ENCODE measurements at regions not wholly inside any gene's neighbourhood (a gene's known extent, or its start where the extent isn't known, plus 50 kb on each side); places are given as distances from the start of the nearest gene placed in this dataset.

GRCh38 chr3:43789028-43789427 is 98.3 kb downstream of the ABHD5 start:
- TF ChIP-seq, protein P1, sequence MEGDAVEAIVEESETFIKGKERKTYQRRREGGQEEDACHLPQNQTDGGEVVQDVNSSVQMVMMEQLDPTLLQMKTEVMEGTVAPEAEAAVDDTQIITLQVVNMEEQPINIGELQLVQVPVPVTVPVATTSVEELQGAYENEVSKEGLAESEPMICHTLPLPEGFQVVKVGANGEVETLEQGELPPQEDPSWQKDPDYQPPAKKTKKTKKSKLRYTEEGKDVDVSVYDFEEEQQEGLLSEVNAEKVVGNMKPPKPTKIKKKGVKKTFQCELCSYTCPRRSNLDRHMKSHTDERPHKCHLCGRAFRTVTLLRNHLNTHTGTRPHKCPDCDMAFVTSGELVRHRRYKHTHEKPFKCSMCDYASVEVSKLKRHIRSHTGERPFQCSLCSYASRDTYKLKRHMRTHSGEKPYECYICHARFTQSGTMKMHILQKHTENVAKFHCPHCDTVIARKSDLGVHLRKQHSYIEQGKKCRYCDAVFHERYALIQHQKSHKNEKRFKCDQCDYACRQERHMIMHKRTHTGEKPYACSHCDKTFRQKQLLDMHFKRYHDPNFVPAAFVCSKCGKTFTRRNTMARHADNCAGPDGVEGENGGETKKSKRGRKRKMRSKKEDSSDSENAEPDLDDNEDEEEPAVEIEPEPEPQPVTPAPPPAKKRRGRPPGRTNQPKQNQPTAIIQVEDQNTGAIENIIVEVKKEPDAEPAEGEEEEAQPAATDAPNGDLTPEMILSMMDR (IDR thresholded peaks at IDR 0.05; ENCODE audit: low read length, missing control alignments) = no peak
- no peak overlapping the region for H3K4me3 ChIP-seq (replicated peaks; ENCODE audit: low read depth, low read length)
- no peak for DNase-seq (ENCODE audit: low read depth)

DNA sequence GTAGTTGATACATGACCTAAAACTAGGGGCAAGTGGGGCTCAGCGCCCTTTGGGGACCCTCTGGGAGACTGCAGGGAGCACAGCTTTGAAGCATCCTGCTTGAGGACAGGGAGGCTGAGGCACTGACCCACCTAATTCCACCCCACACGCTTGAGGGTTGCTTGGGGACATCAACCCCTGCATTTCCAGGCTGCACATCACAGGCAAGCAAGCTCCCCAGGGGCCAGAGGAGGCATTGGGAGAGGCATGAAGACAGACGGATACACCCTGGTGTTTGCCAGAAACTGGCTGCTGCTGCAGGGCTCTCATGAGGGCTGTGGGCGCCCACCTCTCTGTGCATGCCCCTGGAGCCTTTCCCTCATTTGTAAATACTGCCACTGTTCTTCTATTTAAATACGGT is 99.3 kb downstream of the ABHD5 start:
- DNase-seq (ENCODE audit: low read depth) = no peak

DNA sequence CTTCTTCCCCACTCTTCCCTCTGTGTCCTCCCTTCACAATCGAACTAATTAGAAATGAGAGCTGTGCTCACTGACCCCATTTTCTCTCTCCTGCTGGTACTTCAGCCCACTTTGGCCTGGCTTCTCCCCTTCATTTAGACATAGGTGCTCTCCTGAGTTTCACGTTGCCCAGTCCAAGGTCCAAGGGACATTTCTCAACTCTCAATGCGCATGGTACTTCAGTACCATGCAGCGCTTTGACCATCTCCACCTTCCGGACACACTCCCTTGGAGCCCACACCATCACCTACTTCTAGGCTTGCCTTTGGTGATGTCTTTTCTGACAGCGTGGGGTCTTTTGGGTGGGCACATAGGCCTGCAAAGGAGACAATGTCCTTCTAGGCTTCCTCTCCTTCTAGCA is 99.7 kb downstream of the ABHD5 start:
- TF ChIP-seq, protein P1 (IDR thresholded peaks at IDR 0.05; ENCODE audit: low read length, missing control alignments) = no peak
- no peak overlapping the region for H3K4me3 ChIP-seq (replicated peaks; ENCODE audit: low read depth, low read length)
- DNase-seq (ENCODE audit: low read depth) = no peak

More for the DNA sequence above, 99.3 kb downstream of the ABHD5 start:
- H3K4me3 ChIP-seq (replicated peaks; ENCODE audit: low read depth, low read length) = no peak overlapping the region
- TF ChIP-seq, protein P1 (IDR thresholded peaks at IDR 0.05; ENCODE audit: low read length, missing control alignments) = no peak

DNA sequence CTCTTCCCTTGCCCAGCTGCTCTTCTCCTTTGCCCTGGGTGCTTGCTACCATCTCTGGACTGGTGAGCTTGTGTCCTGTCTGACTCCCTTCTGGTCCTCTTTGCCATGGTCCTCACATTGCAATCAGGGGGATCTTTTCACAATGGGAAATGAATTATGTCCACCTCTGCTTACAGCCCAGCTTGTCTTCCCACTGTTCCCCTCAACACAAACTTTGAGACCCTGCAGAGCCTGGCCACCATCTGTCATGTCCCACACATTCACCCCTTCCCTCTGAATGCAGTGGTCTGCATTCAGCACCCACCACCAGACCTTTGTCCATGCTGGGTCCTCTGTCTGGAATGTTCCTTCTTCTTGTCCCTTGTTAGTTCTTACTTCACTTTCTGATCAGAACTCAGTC is 100.5 kb downstream of the ABHD5 start:
- H3K4me3 ChIP-seq (replicated peaks; ENCODE audit: low read depth, low read length) = no peak overlapping the region
- DNase-seq (ENCODE audit: low read depth) = no peak
- TF ChIP-seq, protein P1 (IDR thresholded peaks at IDR 0.05; ENCODE audit: low read length, missing control alignments) = no peak

DNA sequence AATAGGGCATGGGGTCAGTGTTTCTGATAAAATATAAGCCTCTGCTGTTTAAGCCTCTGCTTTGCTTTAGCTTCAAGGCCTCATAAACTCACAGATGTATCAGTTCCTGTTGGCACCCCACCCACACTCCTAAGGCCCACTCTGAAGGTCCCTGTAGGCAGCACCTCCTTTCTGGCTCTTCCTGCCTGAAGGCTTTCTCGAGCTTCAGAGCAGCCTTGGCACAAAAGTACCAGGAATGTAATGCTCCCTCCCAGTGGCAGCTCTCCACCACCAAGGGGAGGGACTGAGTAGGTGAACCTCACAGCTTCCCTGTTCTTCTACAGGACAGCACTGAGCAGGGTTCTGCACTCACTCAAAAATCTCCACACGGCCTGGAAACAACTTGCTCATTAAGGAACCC is 102.2 kb downstream of the ABHD5 start:
- H3K4me3 ChIP-seq (replicated peaks; ENCODE audit: low read depth, low read length) = no peak overlapping the region
- TF ChIP-seq, protein P1 (IDR thresholded peaks at IDR 0.05; ENCODE audit: low read length, missing control alignments) = no peak
- no peak for DNase-seq (ENCODE audit: low read depth)

DNA sequence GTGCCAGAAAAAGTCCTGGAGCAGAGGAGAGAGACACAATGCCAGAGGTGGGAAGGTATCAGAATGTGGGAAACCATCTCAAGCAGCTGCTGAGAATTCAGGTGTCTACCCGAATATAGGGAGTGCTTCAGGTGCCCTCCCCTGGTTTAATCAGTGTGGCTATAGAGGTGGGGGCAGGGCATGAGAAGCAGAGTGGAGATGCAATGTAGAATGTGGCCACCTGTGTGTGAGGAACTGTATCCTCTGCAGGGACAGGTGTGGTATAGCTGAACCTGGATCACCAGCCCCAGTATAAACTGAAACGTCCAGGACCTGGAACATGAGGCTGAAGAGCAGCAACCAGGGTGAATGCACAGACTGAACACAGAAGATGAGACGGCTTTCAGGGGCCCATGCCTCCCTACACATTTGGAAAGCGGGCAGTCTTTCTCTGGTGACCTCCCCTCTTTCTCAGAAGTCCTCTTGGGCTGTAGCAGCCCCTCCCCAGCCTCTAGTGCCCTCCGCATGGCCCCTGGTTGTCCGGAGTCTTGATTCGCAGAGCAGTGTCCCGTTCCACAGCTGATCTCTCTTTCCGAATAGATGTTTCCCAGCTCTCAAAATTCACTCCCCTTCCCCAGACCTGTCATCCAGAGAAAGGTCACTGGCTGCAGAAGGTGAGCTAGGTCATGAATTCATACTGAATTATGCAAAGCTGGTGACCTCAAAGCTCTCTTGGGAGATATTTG is 103.1 kb downstream of the ABHD5 start:
- DNase-seq (ENCODE audit: low read depth) = no peak
- no peak overlapping the region for H3K4me3 ChIP-seq (replicated peaks; ENCODE audit: low read depth, low read length)
- TF ChIP-seq, protein P1 (IDR thresholded peaks at IDR 0.05; ENCODE audit: low read length, missing control alignments) = no peak

DNA sequence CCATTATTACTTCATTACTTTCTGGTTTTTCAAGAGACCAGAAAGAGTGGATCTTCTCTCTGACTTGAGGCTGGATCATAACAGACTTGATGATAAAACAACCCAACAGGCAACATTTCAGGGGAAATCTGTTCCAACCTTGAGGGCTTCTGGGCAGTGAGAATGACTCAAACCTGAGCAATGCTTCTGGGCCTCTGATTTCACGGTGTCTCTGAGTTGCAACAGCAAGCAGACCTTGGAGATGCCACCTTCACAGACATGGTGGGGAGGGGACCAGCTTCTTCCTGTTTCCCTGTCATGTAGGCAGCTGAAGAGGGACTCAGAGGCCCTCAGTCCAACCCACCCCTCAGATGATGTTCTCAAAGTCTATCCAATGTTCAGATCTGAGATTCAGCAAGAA is 104.0 kb downstream of the ABHD5 start:
- no peak for DNase-seq (ENCODE audit: low read depth)
- no peak overlapping the region for H3K4me3 ChIP-seq (replicated peaks; ENCODE audit: low read depth, low read length)
- TF ChIP-seq, protein P1 (IDR thresholded peaks at IDR 0.05; ENCODE audit: low read length, missing control alignments) = no peak

All from fibroblast of pulmonary artery (primary cell).